Stimulated activated CD8-positive, alpha-beta memory T cell treated with anti-CD3 and anti-CD28 coated beads, Interleukin-7, amount 100 ng/mL, for 1 hour (primary cell): ENCODE measurements at regions not wholly inside any gene's neighbourhood (a gene's known extent, or its start where the extent isn't known, plus 50 kb on each side); places are given as distances from the start of the nearest gene placed in this dataset.

Experiments
- DNase-seq, 2 donors: peaks; one replicate each; pipeline ENCODE4 v3.0.0-alpha.2; 2020; ENCODE audit warnings: low read depth in 2 of 2

- DNase-seq = no peak
These were observed 215.1 kb downstream of the SOX4 start for GRCh38 chr6:21808551-21809242.

- DNase-seq = no peak
These were observed 217.9 kb downstream of the SOX4 start for GRCh38 chr6:21811484-21811883.

- no peak for DNase-seq
These were observed 222.7 kb downstream of the SOX4 start for GRCh38 chr6:21816231-21816630.

GRCh38 chr6:21820442-21820841, 226.9 kb downstream of the SOX4 start:
- no peak for DNase-seq

- DNase-seq = no peak
These were observed 229.8 kb downstream of the SOX4 start for GRCh38 chr6:21823371-21823770.

- DNase-seq = no peak
These were observed 231.1 kb downstream of the SOX4 start for GRCh38 chr6:21824431-21825177.

- DNase-seq = no peak
These were observed 232.5 kb downstream of the SOX4 start for GRCh38 chr6:21826023-21826422.

GRCh38 chr6:21826904-21827303, 233.4 kb downstream of the SOX4 start:
- no peak for DNase-seq

GRCh38 chr6:21827425-21828202, 234.1 kb downstream of the SOX4 start:
- no peak for DNase-seq

- no peak for DNase-seq
These were observed 235.2 kb downstream of the SOX4 start for GRCh38 chr6:21828704-21829103.

- no peak for DNase-seq
These were observed 235.6 kb downstream of the SOX4 start for GRCh38 chr6:21829126-21829525.

GRCh38 chr6:21831521-21832291, 238.2 kb downstream of the SOX4 start:
- no peak for DNase-seq

GRCh38 chr6:21836277-21836676, 242.7 kb downstream of the SOX4 start:
- DNase-seq = no peak

GRCh38 chr6:21836772-21837425, 243.3 kb downstream of the SOX4 start:
- no peak for DNase-seq

GRCh38 chr6:21840428-21840827, 246.9 kb downstream of the SOX4 start:
- no peak for DNase-seq

GRCh38 chr6:21842875-21843645, 249.5 kb downstream of the SOX4 start:
- DNase-seq = no peak

GRCh38 chr6:21844120-21844917, 250.8 kb downstream of the SOX4 start:
- DNase-seq = no peak

GRCh38 chr6:21845018-21845417, 251.5 kb downstream of the SOX4 start:
- DNase-seq = no peak

GRCh38 chr6:21845439-21846140, 252.0 kb downstream of the SOX4 start:
- no peak for DNase-seq
